PFSK-1 (cell line): ENCODE measurements at regions not wholly inside any gene's neighbourhood (a gene's known extent, or its start where the extent isn't known, plus 50 kb on each side); places are given as distances from the start of the nearest gene placed in this dataset.

ENCODE experiments used
- POLR2AphosphoS5 ChIP-seq: IDR thresholded peaks from 2 replicates; pipeline ENCODE4 v1.6.1; 2012; ENCODE audit warnings: low read depth, mild to moderate bottlenecking, control low read depth, low read length, moderate library complexity
- SIN3A ChIP-seq: IDR thresholded peaks from 2 replicates; pipeline ENCODE4 v1.6.1; 2012; ENCODE audit warnings: mild to moderate bottlenecking, low read length, moderate library complexity, borderline replicate concordance; ENCODE audit not compliant: insufficient read depth

DNA sequence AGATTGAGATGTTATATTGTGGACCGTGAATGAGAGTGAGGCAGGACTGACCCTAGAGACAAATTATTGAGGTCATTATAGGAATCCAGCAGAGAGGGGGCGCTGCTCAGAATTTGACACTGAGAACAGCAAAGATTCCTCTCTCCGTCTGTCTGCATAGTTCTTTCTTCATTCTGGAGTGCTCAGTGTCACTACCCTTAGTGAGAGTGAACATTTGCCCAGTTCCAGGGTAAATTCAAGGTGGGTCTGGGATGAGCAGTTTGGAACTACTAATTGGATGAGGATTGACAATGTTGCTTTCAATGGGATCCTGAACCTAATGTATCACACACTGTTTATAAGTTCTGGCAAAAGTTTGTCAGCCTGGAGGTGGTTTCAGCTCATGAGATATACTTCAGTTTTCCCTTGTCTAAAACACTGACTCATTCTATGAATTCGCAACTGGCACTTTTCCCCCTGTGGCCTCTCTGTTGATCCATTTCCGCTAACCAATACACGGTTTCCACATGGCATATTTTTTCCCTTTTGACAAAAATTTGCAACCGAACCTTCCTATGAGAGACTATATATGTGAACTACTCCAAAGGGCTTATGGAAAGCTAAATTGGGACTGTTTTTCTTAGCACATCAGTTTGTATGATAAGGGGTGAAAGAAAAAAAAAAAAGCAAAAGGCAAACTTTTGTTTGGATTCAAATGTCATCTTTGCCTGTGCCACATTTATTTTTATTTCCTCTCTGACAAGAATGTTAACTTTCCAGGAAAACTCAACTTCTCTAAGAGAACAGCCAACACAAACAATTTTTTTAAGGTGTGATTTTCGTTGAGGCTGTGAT, 1240.7 kb upstream of the WWC1 start:
- TF ChIP-seq SIN3A (no peak), POLR2AphosphoS5 (no peak)
